ENCODE measurements at regions not wholly inside any gene's neighbourhood (a gene's known extent, or its start where the extent isn't known, plus 50 kb on each side); places are given as distances from the start of the nearest gene placed in this dataset.

DNA sequence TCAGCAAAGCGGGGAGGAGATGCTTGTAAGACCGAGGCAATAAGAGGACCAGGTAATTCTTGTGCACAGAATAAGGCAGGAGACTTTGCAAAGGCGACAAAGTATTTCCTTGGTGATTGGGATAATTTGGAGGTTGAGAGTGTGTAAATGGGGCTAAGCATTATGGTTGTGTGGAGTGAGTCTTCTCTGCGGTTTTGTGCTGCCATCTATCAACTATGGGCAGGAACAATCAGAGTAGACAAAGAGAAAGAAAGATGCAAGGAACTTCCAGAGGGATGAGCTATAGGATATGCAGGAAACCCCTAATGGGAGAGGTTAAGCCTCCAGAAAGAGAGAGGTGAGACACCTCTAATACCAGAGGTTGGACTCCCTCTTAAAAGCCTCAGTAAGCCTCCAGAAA is 339.8 kb downstream of the PAPSS1 start:
- H3F3A ChIP-seq (ENCODE audit: insufficient read depth), result no peaks in the 10 kb centered on the region
- TF ChIP-seq EZH2phosphoT487 (conservative IDR thresholded peaks at IDR 0.05; ENCODE audit: low read length), result no peak
- TF ChIP-seq, protein P1, sequence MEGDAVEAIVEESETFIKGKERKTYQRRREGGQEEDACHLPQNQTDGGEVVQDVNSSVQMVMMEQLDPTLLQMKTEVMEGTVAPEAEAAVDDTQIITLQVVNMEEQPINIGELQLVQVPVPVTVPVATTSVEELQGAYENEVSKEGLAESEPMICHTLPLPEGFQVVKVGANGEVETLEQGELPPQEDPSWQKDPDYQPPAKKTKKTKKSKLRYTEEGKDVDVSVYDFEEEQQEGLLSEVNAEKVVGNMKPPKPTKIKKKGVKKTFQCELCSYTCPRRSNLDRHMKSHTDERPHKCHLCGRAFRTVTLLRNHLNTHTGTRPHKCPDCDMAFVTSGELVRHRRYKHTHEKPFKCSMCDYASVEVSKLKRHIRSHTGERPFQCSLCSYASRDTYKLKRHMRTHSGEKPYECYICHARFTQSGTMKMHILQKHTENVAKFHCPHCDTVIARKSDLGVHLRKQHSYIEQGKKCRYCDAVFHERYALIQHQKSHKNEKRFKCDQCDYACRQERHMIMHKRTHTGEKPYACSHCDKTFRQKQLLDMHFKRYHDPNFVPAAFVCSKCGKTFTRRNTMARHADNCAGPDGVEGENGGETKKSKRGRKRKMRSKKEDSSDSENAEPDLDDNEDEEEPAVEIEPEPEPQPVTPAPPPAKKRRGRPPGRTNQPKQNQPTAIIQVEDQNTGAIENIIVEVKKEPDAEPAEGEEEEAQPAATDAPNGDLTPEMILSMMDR (IDR thresholded peaks at IDR 0.05; ENCODE audit: insufficient read depth, low read length, poor library complexity, severe bottlenecking), result no peak
- no peaks in the 10 kb centered on the region for H3K36me3 ChIP-seq (ENCODE audit: low read length)
- H3K79me2 ChIP-seq (ENCODE audit: insufficient read depth, low read length), result no peaks in the 10 kb centered on the region
- H3K4me2 ChIP-seq (ENCODE audit: low read depth, low read length, poor library complexity, severe bottlenecking), result no peak overlapping the region
- no peaks in the 10 kb centered on the region for H4K20me1 ChIP-seq (ENCODE audit: low read depth, low read length)
- H3K9me3 ChIP-seq (ENCODE audit: insufficient read depth, low read length), result no peaks in the 10 kb centered on the region
- H3K4me3 ChIP-seq (ENCODE audit: insufficient read depth, low read length, poor library complexity, severe bottlenecking), result no peak overlapping the region
- H3K27ac ChIP-seq (ENCODE audit: low read depth, low read length), result no peak overlapping the region
- no peak overlapping the region for H3K9ac ChIP-seq (ENCODE audit: low read length)
- no peaks in the 10 kb centered on the region for H3K9me2 ChIP-seq (replicated peaks; ENCODE audit: insufficient read depth, low read length)
- no peak overlapping the region for H2AFZ ChIP-seq (ENCODE audit: low read depth, low read length, severe bottlenecking)
- H3K27me3 ChIP-seq (ENCODE audit: low read length), result no peaks in the 10 kb centered on the region

DNA sequence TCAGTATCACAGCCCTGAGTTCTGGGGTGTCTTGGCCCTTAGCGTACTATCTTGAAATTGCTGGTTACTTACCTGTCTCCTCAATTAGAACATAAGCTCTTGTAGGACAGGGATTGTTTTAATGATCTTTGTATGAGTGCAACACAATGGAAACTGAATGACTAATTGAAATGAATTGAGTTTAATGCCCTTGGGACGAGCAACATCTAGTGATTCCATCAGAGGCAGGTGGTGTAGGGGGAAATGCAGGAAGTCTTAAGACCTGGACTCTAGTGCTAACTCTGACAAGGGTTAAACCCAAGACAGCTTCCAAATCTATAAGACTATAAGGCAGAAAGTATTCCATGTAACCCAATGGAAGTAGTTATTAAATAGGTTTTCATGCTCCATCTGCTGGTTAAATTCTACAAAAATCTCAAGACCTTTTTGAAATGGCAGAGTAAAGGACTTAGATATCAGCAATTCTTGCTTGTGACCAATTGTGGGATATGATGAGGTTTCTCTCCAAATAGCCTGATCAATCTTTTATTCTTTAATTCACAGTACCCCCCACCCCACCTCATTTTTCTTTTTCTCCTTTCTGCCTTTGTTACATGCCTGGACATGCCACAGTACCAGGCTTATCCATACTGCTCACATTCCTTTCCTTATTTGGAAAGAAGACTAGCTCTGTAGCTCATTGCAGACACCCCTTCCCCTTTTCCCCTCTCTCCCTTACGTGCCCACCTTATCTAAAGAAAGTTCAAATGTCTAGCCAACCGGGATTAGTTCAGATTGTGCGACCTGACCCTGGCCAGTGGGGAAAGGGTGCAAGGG is 340.8 kb downstream of the PAPSS1 start:
- H3K27ac ChIP-seq (ENCODE audit: low read depth, low read length), result no peak overlapping the region
- H3K9me3 ChIP-seq (ENCODE audit: insufficient read depth, low read length), result no peaks in the 10 kb centered on the region
- H3K9ac ChIP-seq (ENCODE audit: low read length), result no peak overlapping the region
- no peak overlapping the region for H3K4me3 ChIP-seq (ENCODE audit: insufficient read depth, low read length, poor library complexity, severe bottlenecking)
- no peaks in the 10 kb centered on the region for H3K9me2 ChIP-seq (replicated peaks; ENCODE audit: insufficient read depth, low read length)
- H3F3A ChIP-seq (ENCODE audit: insufficient read depth), result no peaks in the 10 kb centered on the region
- H2AFZ ChIP-seq (ENCODE audit: low read depth, low read length, severe bottlenecking), result no peak overlapping the region
- H3K79me2 ChIP-seq (ENCODE audit: insufficient read depth, low read length), result no peaks in the 10 kb centered on the region
- no peaks in the 10 kb centered on the region for H3K36me3 ChIP-seq (ENCODE audit: low read length)
- TF ChIP-seq, protein P1 (IDR thresholded peaks at IDR 0.05; ENCODE audit: insufficient read depth, low read length, poor library complexity, severe bottlenecking), result no peak
- TF ChIP-seq EZH2phosphoT487 (conservative IDR thresholded peaks at IDR 0.05; ENCODE audit: low read length), result no peak
- no peaks in the 10 kb centered on the region for H3K27me3 ChIP-seq (ENCODE audit: low read length)
- H4K20me1 ChIP-seq (ENCODE audit: low read depth, low read length), result no peaks in the 10 kb centered on the region
- H3K4me2 ChIP-seq (ENCODE audit: low read depth, low read length, poor library complexity, severe bottlenecking), result no peak overlapping the region

DNA sequence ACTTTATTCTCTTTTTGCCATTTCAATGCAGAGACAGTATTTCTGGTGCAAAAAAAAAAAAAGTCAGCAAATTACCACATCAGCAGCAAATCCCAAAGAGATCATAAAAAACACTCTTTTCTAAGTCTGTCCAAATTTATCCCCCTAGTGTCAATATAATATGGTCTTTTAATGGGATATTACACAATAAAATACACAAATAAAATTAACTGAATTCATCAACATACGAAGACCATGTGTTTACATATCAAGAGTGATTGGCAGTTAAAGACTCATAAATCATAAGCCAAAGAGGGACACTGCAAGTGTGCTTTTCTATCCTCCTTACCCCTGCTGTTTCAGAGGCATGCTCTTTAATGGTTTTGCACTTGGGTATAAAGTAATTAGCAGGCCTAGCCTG is 340.2 kb upstream of the DKK2 start:
- Histone ChIP-seq H4K20me1 (ENCODE audit: low read depth, low read length) (no peaks in the 10 kb centered on the region), H3F3A (ENCODE audit: insufficient read depth) (no peaks in the 10 kb centered on the region), H3K4me3 (ENCODE audit: insufficient read depth, low read length, poor library complexity, severe bottlenecking) (no peak overlapping the region), H3K9me2 (replicated peaks; ENCODE audit: insufficient read depth, low read length) (no peaks in the 10 kb centered on the region), H3K79me2 (ENCODE audit: insufficient read depth, low read length) (no peaks in the 10 kb centered on the region), H3K9me3 (ENCODE audit: insufficient read depth, low read length) (no peaks in the 10 kb centered on the region), H2AFZ (ENCODE audit: low read depth, low read length, severe bottlenecking) (no peak overlapping the region), H3K4me2 (ENCODE audit: low read depth, low read length, poor library complexity, severe bottlenecking) (no peak overlapping the region), H3K36me3 (ENCODE audit: low read length) (no peaks in the 10 kb centered on the region), H3K27me3 (ENCODE audit: low read length) (no peaks in the 10 kb centered on the region), H3K27ac (ENCODE audit: low read depth, low read length) (no peak overlapping the region), H3K9ac (ENCODE audit: low read length) (no peak overlapping the region)
- TF ChIP-seq, protein P1 (IDR thresholded peaks at IDR 0.05; ENCODE audit: insufficient read depth, low read length, poor library complexity, severe bottlenecking), result no peak
- no peak for TF ChIP-seq EZH2phosphoT487 (conservative IDR thresholded peaks at IDR 0.05; ENCODE audit: low read length)

Data from SU-DHL-6 (cell line).